NCI-H2227 (cell line): ENCODE measurements at regions not wholly inside any gene's neighbourhood (a gene's known extent, or its start where the extent isn't known, plus 50 kb on each side); places are given as distances from the start of the nearest gene placed in this dataset.
"Not testable (repeated sequence)": the region's sequence is repeated elsewhere in the genome, so short reads cannot be mapped to it uniquely, and the experiment has no call there.

Experiments
- DNase-seq: peaks from one replicate; lab custom pipeline; 2025; ENCODE audit not compliant: unreplicated experiment; lab: John Stamatoyannopoulos, UW

DNA sequence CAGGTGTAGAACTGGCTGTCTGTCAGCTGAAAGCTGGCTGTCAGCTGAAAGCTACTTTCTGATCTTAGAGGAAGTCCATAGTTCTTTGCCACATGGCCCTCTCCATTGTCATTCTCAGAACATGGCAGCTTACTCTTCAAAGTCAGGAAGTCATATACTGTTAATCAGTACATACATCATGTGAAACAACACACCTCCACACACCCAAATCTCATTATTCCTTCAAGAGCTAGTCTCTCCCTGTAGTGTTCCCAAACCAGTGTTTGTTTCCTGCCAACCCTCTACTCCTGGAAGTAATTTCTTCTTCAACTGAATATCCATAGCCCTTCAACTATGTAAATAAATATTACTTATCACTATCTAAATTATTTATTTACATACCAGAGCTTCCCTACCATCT is 58.9 kb downstream of the OR5AK2 start:
- DNase-seq, result no peak

DNA sequence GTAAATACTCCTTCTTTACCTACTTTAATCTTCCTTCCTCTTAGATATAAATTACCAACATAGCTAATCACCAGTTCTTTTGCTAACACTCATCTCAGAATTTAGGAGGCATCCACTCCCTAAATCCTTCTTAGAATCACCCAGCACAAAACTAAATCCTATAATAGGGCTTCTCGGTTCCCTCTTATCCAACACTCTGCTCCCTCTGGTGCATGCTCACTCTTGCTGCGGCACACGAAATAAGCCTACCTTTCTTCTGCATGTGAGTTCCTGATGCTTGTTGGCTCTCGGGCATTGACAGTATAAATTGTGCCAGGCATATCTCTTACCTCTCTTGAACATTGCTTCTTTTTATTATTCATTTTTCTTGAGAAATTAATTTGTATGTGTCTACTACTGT is 61.0 kb downstream of the OR5AK2 start:
- DNase-seq, result no peak

DNA sequence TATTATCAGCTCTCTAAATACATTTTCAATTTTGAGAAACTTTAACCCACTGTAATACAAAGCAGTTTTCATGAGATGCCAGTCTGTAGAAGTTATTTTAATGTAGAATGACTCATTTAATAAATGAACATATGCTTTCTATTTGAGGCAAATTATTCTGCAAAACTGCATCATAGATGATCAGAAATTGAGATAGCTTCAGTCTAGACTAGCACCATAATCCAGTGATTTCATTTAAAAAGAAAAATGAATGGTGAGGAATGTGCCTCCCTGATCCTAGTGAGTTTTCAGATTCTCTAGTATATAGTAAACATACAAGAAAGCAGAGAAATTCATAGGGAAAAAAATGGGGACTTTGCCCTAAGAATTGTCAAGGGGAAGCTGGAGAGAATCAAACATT is 66.1 kb downstream of the OR5AK2 start:
- no peak for DNase-seq

DNA sequence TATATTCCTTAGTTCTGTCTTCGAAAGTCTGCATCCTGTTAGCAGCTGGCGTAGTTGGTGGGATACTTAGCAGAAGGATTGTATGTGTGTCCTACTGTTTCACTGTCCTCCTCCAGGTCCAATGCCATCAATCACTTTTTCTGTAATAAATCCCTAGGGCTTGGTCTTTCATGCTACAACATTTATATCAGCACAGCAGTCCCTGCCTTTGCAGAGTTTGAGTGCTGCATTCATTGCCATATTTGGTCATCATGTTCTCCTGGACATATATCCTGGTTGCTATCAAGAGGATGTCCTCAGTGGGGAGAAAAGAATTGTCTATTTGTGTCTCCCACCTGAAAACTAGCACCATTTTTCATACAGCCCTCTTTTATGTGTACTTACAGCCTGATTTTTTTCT is 67.0 kb downstream of the OR5AK2 start:
- no peak for DNase-seq

DNA sequence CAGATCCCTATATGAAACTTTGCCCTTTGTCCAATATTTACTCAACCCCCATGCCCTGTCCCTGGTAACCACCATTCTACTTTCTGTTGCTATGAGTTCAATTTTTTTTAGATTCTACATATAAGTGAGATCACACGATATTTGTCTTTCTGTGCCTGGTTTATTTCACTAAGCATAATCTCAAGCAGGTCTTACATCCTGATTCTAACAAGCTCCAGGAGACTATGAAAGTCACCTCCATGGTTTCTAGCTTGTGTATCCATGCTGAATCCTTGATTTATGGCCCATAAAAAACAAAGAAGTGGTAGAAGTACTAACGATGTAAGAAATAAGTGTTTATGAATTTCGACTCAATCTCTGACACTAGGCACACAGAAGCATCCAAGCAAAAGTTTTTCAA is 68.0 kb downstream of the OR5AK2 start:
- DNase-seq, result no peak

DNA sequence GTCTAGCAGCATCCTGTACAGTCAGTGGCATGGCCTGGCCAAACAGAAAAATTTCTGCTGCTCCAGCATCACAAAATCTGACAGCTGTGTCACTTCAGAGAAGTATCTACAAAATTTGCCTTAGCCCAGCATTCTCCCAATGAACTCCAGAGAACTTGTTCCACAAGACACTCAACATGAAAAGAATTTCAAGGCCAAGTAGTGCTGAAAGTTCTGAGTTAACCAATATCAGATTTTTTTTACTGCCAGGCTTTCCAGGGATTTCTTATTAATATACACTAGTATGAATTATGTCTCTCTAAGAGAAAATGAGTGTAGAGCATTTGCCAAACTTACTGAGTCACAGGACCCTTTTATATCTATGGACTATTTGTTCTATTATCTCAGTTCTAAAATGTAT is 68.8 kb downstream of the OR5AK2 start:
- no peak for DNase-seq

DNA sequence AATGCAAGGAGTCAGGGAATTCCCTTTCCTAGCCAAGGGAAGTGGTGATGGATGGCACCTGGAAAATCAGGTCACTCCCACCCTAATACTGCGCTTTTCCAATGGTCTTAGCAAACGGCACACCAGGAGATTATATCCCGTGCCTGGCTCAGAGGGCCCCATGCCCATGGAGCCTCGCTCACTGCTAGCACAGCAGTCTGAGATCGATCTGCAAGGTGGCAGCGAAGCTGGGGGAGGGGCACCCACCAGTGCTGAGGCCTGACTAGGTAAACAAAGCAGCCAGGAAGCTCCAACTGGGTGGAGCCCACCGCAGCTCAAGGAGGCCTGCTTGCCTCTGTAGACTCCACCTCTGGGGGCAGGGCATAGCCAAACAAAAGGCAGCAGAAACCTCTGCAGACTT is 74.2 kb downstream of the OR5AK2 start:
- DNase-seq, result not testable (repeated sequence)

DNA sequence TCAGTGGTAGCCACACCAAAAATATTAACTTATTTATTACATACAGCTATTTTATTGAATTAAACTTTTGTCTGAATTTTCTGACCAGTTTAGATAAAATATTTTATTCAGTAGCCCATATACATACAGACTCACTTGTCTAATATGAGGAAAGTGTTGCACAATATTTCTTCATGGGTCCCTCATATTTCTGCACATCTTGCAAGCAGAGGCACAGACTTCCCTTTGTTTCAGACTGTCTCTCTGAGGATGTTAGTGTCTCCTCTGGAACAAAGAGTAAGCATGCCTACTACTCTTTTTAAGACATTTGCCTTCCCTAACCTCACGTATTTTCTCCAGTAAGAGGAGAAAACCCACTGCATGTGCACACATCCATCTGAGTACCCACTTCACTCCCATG is 81.2 kb downstream of the OR5AK2 start:
- DNase-seq, result no peak

DNA sequence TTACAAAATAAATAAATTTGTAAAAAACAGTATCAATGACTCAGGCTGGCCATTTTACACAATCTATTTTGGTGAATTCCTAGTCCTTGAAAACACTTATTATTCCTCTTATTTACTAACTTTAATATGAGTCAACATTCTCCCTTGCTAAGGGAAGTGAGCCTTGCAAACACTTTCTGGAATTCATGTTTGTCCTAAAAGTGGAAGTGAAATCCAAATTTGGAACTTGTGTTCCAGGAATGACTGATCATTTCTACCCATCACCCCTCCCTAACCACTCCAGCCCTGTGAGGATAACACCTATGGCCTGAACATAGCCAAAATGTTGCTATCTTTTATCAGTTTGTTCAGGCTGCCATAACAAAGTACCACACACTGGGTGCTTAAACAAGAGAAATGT is 83.1 kb downstream of the OR5AK2 start:
- no peak for DNase-seq

DNA sequence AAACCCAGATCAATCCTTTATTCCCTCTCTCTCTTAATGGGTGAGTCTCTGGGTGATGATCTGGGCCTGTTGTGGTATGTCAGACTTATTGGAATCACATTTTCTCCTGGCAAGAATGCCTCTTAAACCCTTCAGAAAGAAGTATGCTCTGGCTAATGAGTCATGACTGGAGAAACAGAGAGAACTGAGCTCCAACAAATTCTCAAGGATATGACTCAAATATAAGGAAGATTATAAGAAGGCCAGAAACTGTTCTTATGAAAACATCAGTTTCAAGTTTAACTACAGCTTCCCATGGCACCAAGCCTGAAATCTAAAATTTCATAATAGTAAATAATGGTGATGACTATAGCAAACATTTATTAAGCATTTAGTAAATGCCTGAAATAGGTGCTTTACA is 83.9 kb downstream of the OR5AK2 start:
- DNase-seq, result no peak

DNA sequence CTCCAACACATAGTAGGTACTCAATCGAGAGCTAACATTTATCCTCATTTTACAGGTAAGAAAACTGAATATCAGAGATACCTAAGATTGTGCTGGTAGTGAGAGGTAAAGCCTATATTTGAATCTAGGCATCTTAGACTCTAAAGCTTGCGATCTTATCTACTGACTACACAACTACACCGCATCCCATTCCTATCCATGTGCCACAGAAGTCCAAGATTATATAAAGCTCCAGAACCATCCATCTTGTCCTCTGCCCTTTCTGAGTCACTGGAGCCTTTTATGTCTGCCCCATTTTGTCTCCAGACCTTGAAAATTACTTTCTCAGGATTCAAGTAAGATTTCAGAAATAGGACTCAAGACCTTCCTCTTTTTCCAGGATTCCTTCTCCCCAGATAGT is 84.4 kb downstream of the OR5AK2 start:
- no peak for DNase-seq

DNA sequence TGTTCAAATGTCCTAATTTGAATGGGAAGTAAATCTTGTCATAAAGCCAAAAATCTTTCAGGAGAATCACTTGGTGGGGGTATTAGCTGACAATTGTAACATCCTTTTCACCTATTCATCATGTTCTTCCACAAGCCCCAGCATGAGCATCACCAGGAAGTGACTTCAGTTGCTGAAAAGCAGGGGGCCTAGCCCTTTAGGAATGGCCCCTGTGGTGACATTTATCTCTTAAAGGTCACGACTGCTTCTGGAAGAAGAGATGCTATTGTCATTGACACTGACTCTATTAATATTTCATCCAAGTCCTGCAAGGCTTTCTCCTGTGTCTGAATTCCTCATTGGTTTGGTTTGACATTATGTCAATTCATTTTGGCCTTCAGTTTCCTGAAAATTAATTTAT is 92.6 kb downstream of the OR5AK2 start:
- no peak for DNase-seq

DNA sequence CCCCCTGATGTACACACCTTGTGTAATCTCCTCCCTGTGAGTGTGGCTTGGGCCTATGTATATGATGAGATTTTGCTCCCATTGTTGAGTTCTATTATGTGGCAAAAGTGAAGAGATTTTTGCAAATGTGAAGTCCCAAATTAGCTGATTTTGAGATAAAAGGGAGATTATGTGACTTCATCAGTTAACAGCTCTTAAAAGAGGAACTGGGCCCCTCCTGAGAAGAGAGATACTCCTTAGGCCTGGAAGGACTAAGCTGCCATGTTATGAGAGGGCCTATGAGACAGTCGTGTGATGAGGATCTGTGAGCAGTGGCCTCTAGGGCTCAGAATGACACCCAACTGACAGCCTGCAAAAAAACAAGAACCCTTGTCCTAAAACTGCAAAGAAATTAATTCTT is 93.4 kb downstream of the OR5AK2 start:
- DNase-seq, result no peak

DNA sequence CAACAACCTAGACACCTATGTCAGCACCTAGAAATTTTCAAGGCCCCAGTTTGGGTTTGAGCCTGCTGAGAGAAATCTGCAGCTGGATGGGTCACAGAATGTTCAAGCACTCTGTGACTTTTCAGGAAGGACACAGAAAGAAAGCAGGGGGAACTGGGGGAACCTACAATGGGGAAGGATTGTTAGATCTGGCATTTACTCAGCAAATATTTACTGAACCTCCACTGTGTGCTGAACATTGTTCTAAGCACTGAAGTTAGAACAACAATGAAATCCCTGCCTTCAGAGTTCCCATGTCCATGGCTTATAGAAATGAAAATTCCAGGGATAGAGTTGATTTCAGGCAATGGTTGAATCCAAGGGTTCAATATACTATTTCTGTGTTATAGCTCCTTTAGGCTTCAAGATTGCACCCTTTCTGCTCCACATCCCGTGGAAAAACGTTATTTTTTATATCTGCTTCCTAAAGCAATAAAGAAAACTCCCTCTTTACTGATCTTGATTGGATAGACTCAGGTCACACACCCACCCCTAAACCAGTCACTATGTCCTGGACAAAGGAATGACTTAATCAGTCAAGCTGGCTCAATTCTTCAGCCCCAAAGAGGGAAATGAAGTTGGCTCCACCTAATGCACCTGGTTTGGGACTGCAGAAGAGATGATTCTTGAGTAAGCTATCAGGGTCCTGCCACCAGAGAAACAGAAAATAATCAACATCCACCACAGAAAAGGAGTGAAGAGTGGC is 95.1 kb downstream of the OR5AK2 start:
- DNase-seq, result no peak

DNA sequence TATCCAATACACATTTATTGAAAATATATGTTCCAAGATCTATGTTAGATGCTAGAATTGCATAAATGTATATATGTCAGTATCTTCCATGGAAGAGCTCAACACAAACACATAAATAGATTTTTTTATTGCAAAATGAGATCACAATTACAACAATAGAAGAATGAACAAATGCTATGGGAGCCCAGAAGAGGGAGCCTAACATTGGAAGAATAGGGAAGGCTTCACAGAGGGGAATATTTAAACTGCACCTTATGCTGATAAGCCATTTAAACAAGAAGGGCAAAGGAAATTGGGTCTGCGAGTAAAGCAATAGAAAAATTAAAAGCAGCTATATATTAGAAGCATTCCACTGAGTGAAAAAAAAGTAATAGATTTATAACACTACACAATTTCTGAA is 96.1 kb upstream of the LRRC55 start:
- peak; percentile 11 for DNase-seq

DNA sequence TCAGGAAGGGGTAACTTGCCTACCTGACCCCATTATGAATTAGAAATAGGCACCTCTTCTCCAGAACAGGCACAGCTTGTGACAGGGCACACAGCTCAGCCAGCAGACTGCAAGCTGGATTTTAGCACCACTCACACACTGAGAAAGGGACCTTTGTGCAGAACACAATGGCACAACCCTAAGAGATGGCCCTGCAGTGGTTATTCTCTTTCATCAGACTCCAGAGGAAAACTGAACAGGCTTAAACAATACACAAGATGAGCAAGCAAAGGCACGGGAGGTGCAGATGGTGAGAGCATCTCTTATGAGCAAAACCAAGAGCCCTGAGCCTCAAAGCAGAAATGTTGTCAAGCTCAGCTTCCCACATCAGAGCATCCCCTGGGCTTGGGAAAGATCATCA is 93.8 kb upstream of the LRRC55 start:
- DNase-seq, result no peak

DNA sequence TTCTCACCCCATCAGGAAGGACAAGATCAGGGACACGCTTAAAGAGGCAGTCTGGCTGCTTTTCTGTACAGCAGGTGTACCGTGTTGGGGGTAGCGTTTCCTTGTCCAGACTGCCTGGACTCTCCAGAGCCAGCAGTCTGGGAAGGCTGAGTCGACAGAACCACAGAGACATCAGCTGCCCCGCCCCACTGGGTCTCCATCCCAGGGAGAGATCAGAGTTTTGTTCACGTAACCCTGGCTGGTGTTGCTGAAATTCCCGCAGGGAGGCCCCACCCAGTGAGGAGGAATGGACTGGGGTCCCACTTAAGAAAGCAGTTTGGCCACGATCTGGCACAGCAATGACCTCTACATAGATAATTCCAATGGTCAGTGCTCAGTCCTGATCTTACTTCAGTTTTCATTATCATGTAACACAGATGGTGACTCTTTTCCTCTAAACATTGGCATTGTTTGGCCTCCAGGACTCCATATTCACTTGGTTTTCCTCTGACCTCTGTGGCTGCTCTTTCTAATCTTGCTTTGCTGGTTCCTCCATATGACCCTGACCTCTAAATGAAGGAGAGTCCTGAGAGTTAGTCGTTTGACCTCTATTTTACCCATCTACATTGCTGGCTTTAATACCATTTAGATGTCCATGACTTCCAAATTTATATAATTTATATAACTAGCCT is 89.6 kb upstream of the LRRC55 start:
- DNase-seq, result no peak

DNA sequence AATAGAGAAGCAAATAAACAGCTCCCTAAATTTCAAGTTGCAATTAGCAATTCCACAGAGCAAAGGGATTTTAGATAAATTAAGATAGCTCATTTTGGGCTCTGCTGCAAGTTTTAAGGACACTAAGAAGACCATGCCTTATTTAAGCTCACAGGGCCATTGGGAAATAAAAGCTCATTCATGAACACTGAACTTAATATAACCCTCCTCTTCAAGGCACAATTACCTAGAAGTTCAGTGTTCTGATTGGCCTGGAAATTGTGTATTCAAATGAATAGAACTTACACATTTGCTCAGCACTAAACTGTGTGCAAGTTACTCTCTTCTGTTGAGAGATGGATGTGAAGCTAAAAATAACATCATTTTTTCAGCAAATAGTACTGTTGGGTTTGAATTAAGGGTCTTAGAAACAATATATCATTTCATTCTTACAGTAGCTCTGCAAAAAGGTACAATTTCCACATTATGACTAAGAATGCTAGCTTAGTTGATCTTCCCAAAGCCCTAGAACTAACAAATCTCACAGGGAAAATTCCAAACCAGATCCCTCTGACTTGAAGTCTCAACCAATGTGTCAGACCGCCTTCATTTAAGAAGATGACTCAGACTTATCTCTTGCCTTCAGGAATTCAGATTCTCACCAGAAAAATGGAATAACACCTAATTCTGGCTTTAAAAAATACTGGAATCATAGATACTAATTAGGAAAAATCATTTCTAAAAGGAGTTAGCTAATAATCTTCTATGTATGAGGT is 87.4 kb upstream of the LRRC55 start:
- no peak for DNase-seq

DNA sequence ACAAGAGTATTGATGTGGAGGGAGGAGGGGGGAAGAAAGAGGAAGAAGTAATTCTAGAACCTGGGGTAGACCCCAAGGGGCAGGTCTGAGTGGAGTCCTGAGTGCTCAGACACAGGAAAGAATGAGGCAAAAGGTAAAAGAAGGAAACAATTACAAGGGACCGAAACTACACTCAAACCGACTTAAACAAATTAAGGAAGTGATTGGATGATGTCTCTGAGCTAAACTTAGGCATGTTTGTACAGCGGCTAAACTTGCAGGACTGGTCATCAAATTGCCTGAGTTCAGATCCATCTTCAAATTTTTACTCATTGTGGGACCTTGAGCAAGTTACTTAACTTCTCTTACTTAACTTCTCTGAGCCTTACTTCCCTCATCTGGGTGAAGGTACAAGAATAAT is 86.3 kb upstream of the LRRC55 start:
- no peak for DNase-seq

DNA sequence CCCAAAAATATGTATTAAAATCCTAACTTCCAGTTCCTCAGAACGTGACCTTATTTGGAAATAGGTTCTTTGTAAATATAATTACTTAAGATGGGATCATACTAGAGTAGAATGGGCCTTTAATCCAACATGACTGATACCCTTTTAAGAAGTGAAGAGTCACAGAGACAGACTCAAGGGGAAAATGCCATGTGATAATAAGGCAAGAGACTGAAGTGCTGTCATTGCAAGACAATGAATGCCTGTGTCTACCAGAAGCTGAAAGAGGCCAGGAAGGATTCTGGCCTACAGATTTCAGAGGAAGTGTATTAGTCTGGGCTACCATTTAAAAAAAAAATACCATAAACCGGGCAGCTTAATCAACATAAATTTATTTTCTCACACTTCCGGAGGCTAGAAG is 85.9 kb upstream of the LRRC55 start:
- no peak for DNase-seq

DNA sequence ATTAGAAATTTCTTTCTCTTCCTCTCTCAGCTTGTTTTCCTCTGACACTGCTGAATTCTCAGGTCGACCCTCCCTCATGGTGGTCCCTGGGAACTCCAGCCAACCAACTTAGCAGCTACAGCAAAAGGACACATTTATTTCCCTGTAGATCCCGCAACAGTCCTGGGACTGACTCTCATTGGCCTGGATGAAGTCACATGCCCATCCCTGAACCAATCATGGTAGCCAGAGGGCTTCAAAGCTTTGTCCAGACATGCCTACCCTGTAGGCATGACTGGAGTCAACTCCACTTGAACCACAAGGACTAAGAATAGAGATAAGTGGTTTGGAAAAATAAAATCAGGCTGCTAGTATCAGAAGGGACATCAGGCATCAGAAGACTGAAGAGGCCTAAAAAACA is 84.6 kb upstream of the LRRC55 start:
- no peak for DNase-seq

DNA sequence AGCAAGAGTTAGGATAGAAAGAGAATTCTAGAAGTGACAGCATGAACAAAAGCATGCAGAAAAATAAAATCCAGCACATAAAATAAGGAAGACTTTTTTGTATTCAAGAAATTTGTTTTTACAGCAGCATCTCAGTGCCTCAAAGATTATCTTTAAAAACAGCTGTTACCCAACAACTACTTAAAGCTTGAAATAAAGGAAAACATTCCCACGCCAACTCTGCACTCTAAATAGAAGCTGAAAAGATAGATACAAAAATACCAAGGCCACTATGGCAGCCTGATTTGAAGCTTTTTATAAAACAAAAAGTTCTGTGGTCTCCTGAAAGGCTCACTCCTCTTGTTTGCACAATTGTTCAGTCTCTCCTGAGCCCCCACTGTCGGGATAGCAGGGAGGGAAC is 83.6 kb upstream of the LRRC55 start:
- DNase-seq, result no peak
